GM18520 (cell line): ENCODE measurements at regions not wholly inside any gene's neighbourhood (a gene's known extent, or its start where the extent isn't known, plus 50 kb on each side); places are given as distances from the start of the nearest gene placed in this dataset.
"Not testable (repeated sequence)": the region's sequence is repeated elsewhere in the genome, so short reads cannot be mapped to it uniquely, and the experiment has no call there.

Source experiments
- ATAC-seq: cut with Tn5 transposase; IDR thresholded peaks from one replicate; pipeline ENCODE4 v1.9.1; 2021; ENCODE audit not compliant: unreplicated experiment

- ATAC-seq = no peak
These were observed 339.9 kb downstream of the SFMBT2 start for GRCh38 chr10:7070950-7071349.

GRCh38 chr10:7069706-7070105 lies 341.1 kb downstream of the SFMBT2 start:
- ATAC-seq = no peak

- ATAC-seq = no peak
These were observed 354.6 kb downstream of the SFMBT2 start for GRCh38 chr10:7056216-7056615.

GRCh38 chr10:7054915-7055314 lies 355.9 kb downstream of the SFMBT2 start:
- no peak for ATAC-seq

- ATAC-seq = no peak
These were observed 357.6 kb downstream of the SFMBT2 start for GRCh38 chr10:7053195-7053594.

GRCh38 chr10:7050024-7050423 lies 360.8 kb downstream of the SFMBT2 start:
- not testable (repeated sequence) for ATAC-seq

- no peak for ATAC-seq
These were observed 362.8 kb downstream of the SFMBT2 start for GRCh38 chr10:7048061-7048460.

- ATAC-seq = peak; percentile 67
These were observed 364.2 kb downstream of the SFMBT2 start for GRCh38 chr10:7046615-7047014.

- ATAC-seq = peak; percentile 63
These were observed 364.8 kb downstream of the SFMBT2 start for GRCh38 chr10:7045891-7046599.

- ATAC-seq = no peak
These were observed 367.7 kb downstream of the SFMBT2 start for GRCh38 chr10:7043055-7043653.

GRCh38 chr10:7042419-7043054 lies 368.3 kb downstream of the SFMBT2 start:
- ATAC-seq = no peak

GRCh38 chr10:7042000-7042399 lies 368.8 kb downstream of the SFMBT2 start:
- no peak for ATAC-seq

- ATAC-seq = no peak
These were observed 370.2 kb downstream of the SFMBT2 start for GRCh38 chr10:7040681-7041080.

GRCh38 chr10:7039859-7040258 lies 371.0 kb downstream of the SFMBT2 start:
- ATAC-seq = no peak

- no peak for ATAC-seq
These were observed 372.4 kb downstream of the SFMBT2 start for GRCh38 chr10:7038416-7038815.

GRCh38 chr10:7037434-7037833 lies 373.4 kb downstream of the SFMBT2 start:
- ATAC-seq = not testable (repeated sequence)

GRCh38 chr10:7036951-7037350 lies 373.9 kb downstream of the SFMBT2 start:
- ATAC-seq = no peak

GRCh38 chr10:7035126-7035761 lies 375.6 kb downstream of the SFMBT2 start:
- ATAC-seq = no peak

GRCh38 chr10:7033031-7033430 lies 377.8 kb downstream of the SFMBT2 start:
- ATAC-seq = no peak

- no peak for ATAC-seq
These were observed 380.5 kb downstream of the SFMBT2 start for GRCh38 chr10:7030134-7030855.

- ATAC-seq = no peak
These were observed 381.2 kb downstream of the SFMBT2 start for GRCh38 chr10:7029672-7030071.
